ENCODE measurements at regions not wholly inside any gene's neighbourhood (a gene's known extent, or its start where the extent isn't known, plus 50 kb on each side); places are given as distances from the start of the nearest gene placed in this dataset.

GRCh38 chr9:71620331-71620730 lies 148.0 kb downstream of the CEMIP2 start:
- no peak overlapping the region for H3K27ac ChIP-seq (ENCODE audit: low read length)
- no peak overlapping the region for H2AFZ ChIP-seq (ENCODE audit: low read length)
- no peak overlapping the region for H3K4me2 ChIP-seq (ENCODE audit: low read depth, low read length, poor library complexity, severe bottlenecking)
- H3K9ac ChIP-seq (ENCODE audit: low read length) = no peak overlapping the region
- no peak overlapping the region for H3K4me3 ChIP-seq (ENCODE audit: low read length)
- H3K79me2 ChIP-seq (ENCODE audit: low read length) = no peaks in the 10 kb centered on the region
- H3K36me3 ChIP-seq (ENCODE audit: insufficient read depth, low read length) = no peaks in the 10 kb centered on the region
- H3K4me1 ChIP-seq (ENCODE audit: low read length) = no peaks in the 10 kb centered on the region
- no peak for DNase-seq
- no peaks in the 10 kb centered on the region for H4K20me1 ChIP-seq (ENCODE audit: insufficient read depth, low read depth, low read length)
- H3K9me3 ChIP-seq (ENCODE audit: low read length) = no peaks in the 10 kb centered on the region
- no peaks in the 10 kb centered on the region for H3K27me3 ChIP-seq (ENCODE audit: low read length)
- 0 out of 2 replicates have a peak, but pooled peaks cover 3% of the 10 kb centered on the region for H3K9me2 ChIP-seq (replicated peaks; ENCODE audit: insufficient read depth, low read length)

- no peak for DNase-seq
- H3K4me3 ChIP-seq (ENCODE audit: low read length) = no peak overlapping the region
These were observed 148.4 kb downstream of the CEMIP2 start for GRCh38 chr9:71619926-71620325.

GRCh38 chr9:71614409-71615010 lies 153.8 kb downstream of the CEMIP2 start:
- Histone ChIP-seq H3K4me3 (ENCODE audit: low read length) (no peak overlapping the region), H3K9me3 (ENCODE audit: low read length) (no peaks in the 10 kb centered on the region), H3K9ac (ENCODE audit: low read length) (no peak overlapping the region), H3K27me3 (ENCODE audit: low read length) (no peaks in the 10 kb centered on the region), H3K9me2 (replicated peaks; ENCODE audit: insufficient read depth, low read length) (no peaks in the 10 kb centered on the region), H3K4me2 (ENCODE audit: low read depth, low read length, poor library complexity, severe bottlenecking) (no peak overlapping the region), H3K4me1 (ENCODE audit: low read length) (no peaks in the 10 kb centered on the region), H3K27ac (ENCODE audit: low read length) (no peak overlapping the region), H4K20me1 (ENCODE audit: insufficient read depth, low read depth, low read length) (no peaks in the 10 kb centered on the region), H3K36me3 (ENCODE audit: insufficient read depth, low read length) (no peaks in the 10 kb centered on the region), H3K79me2 (ENCODE audit: low read length) (no peaks in the 10 kb centered on the region), H2AFZ (ENCODE audit: low read length) (no peak overlapping the region)
- no peak for DNase-seq

More at GRCh38 chr9:71619926-71620325, 148.4 kb downstream of the CEMIP2 start:
- no peaks in the 10 kb centered on the region for H3K4me1 ChIP-seq (ENCODE audit: low read length)
- no peaks in the 10 kb centered on the region for H3K27me3 ChIP-seq (ENCODE audit: low read length)
- H3K79me2 ChIP-seq (ENCODE audit: low read length) = no peaks in the 10 kb centered on the region
- no peaks in the 10 kb centered on the region for H3K36me3 ChIP-seq (ENCODE audit: insufficient read depth, low read length)
- H3K9me2 ChIP-seq (replicated peaks; ENCODE audit: insufficient read depth, low read length) = 0 out of 2 replicates have a peak, but pooled peaks cover 3% of the 10 kb centered on the region
- H3K4me2 ChIP-seq (ENCODE audit: low read depth, low read length, poor library complexity, severe bottlenecking) = no peak overlapping the region
- no peaks in the 10 kb centered on the region for H4K20me1 ChIP-seq (ENCODE audit: insufficient read depth, low read depth, low read length)
- H3K27ac ChIP-seq (ENCODE audit: low read length) = no peak overlapping the region
- H3K9me3 ChIP-seq (ENCODE audit: low read length) = no peaks in the 10 kb centered on the region
- H2AFZ ChIP-seq (ENCODE audit: low read length) = no peak overlapping the region
- no peak overlapping the region for H3K9ac ChIP-seq (ENCODE audit: low read length)

- Histone ChIP-seq H4K20me1 (ENCODE audit: insufficient read depth, low read depth, low read length) (no peaks in the 10 kb centered on the region), H3K9me2 (replicated peaks; ENCODE audit: insufficient read depth, low read length) (no peaks in the 10 kb centered on the region), H3K4me3 (ENCODE audit: low read length) (no peak overlapping the region), H3K4me2 (ENCODE audit: low read depth, low read length, poor library complexity, severe bottlenecking) (no peak overlapping the region), H3K27me3 (ENCODE audit: low read length) (no peaks in the 10 kb centered on the region), H3K4me1 (ENCODE audit: low read length) (no peaks in the 10 kb centered on the region), H3K27ac (ENCODE audit: low read length) (no peak overlapping the region), H3K9ac (ENCODE audit: low read length) (no peak overlapping the region), H3K79me2 (ENCODE audit: low read length) (no peaks in the 10 kb centered on the region), H3K36me3 (ENCODE audit: insufficient read depth, low read length) (no peaks in the 10 kb centered on the region), H2AFZ (ENCODE audit: low read length) (no peak overlapping the region), H3K9me3 (ENCODE audit: low read length) (no peaks in the 10 kb centered on the region)
- no peak for DNase-seq
These were observed 155.4 kb downstream of the CEMIP2 start for GRCh38 chr9:71612889-71613288.

- Histone ChIP-seq H3K4me1 (ENCODE audit: low read length) (no peaks in the 10 kb centered on the region), H3K9me2 (replicated peaks; ENCODE audit: insufficient read depth, low read length) (no peaks in the 10 kb centered on the region), H3K4me2 (ENCODE audit: low read depth, low read length, poor library complexity, severe bottlenecking) (no peak overlapping the region), H3K9ac (ENCODE audit: low read length) (no peak overlapping the region), H2AFZ (ENCODE audit: low read length) (no peak overlapping the region), H3K4me3 (ENCODE audit: low read length) (no peak overlapping the region), H3K9me3 (ENCODE audit: low read length) (no peaks in the 10 kb centered on the region), H3K79me2 (ENCODE audit: low read length) (no peaks in the 10 kb centered on the region), H3K27me3 (ENCODE audit: low read length) (no peaks in the 10 kb centered on the region), H3K36me3 (ENCODE audit: insufficient read depth, low read length) (no peaks in the 10 kb centered on the region), H3K27ac (ENCODE audit: low read length) (no peak overlapping the region), H4K20me1 (ENCODE audit: insufficient read depth, low read depth, low read length) (no peaks in the 10 kb centered on the region)
- no peak for DNase-seq
These were observed 158.9 kb downstream of the CEMIP2 start for GRCh38 chr9:71609448-71609830.

GRCh38 chr9:71608825-71609447 lies 159.4 kb downstream of the CEMIP2 start:
- no peaks in the 10 kb centered on the region for H3K4me1 ChIP-seq (ENCODE audit: low read length)
- H3K4me3 ChIP-seq (ENCODE audit: low read length) = no peak overlapping the region
- no peaks in the 10 kb centered on the region for H3K9me3 ChIP-seq (ENCODE audit: low read length)
- H3K27ac ChIP-seq (ENCODE audit: low read length) = no peak overlapping the region
- H3K79me2 ChIP-seq (ENCODE audit: low read length) = no peaks in the 10 kb centered on the region
- no peak overlapping the region for H2AFZ ChIP-seq (ENCODE audit: low read length)
- H4K20me1 ChIP-seq (ENCODE audit: insufficient read depth, low read depth, low read length) = no peaks in the 10 kb centered on the region
- no peak for DNase-seq
- no peak overlapping the region for H3K9ac ChIP-seq (ENCODE audit: low read length)
- H3K36me3 ChIP-seq (ENCODE audit: insufficient read depth, low read length) = no peaks in the 10 kb centered on the region
- no peaks in the 10 kb centered on the region for H3K27me3 ChIP-seq (ENCODE audit: low read length)
- H3K9me2 ChIP-seq (replicated peaks; ENCODE audit: insufficient read depth, low read length) = no peaks in the 10 kb centered on the region
- H3K4me2 ChIP-seq (ENCODE audit: low read depth, low read length, poor library complexity, severe bottlenecking) = no peak overlapping the region

- Histone ChIP-seq H2AFZ (ENCODE audit: low read length) (no peak overlapping the region), H3K9me3 (ENCODE audit: low read length) (no peaks in the 10 kb centered on the region), H3K79me2 (ENCODE audit: low read length) (no peaks in the 10 kb centered on the region), H3K9me2 (replicated peaks; ENCODE audit: insufficient read depth, low read length) (no peaks in the 10 kb centered on the region), H4K20me1 (ENCODE audit: insufficient read depth, low read depth, low read length) (no peaks in the 10 kb centered on the region), H3K27ac (ENCODE audit: low read length) (no peak overlapping the region), H3K4me2 (ENCODE audit: low read depth, low read length, poor library complexity, severe bottlenecking) (no peak overlapping the region), H3K4me3 (ENCODE audit: low read length) (no peak overlapping the region), H3K27me3 (ENCODE audit: low read length) (no peaks in the 10 kb centered on the region), H3K9ac (ENCODE audit: low read length) (no peak overlapping the region), H3K36me3 (ENCODE audit: insufficient read depth, low read length) (no peaks in the 10 kb centered on the region), H3K4me1 (ENCODE audit: low read length) (no peaks in the 10 kb centered on the region)
- DNase-seq = no peak
These were observed 160.3 kb downstream of the CEMIP2 start for GRCh38 chr9:71608021-71608420.

GRCh38 chr9:71607461-71607881 lies 160.8 kb downstream of the CEMIP2 start:
- no peaks in the 10 kb centered on the region for H3K79me2 ChIP-seq (ENCODE audit: low read length)
- H3K36me3 ChIP-seq (ENCODE audit: insufficient read depth, low read length) = no peaks in the 10 kb centered on the region
- H3K27ac ChIP-seq (ENCODE audit: low read length) = no peak overlapping the region
- H3K9ac ChIP-seq (ENCODE audit: low read length) = no peak overlapping the region
- no peak overlapping the region for H3K4me3 ChIP-seq (ENCODE audit: low read length)
- no peak overlapping the region for H2AFZ ChIP-seq (ENCODE audit: low read length)
- H4K20me1 ChIP-seq (ENCODE audit: insufficient read depth, low read depth, low read length) = no peaks in the 10 kb centered on the region
- H3K4me2 ChIP-seq (ENCODE audit: low read depth, low read length, poor library complexity, severe bottlenecking) = no peak overlapping the region
- H3K9me2 ChIP-seq (replicated peaks; ENCODE audit: insufficient read depth, low read length) = no peaks in the 10 kb centered on the region
- no peaks in the 10 kb centered on the region for H3K4me1 ChIP-seq (ENCODE audit: low read length)
- no peaks in the 10 kb centered on the region for H3K27me3 ChIP-seq (ENCODE audit: low read length)
- DNase-seq = no peak
- no peaks in the 10 kb centered on the region for H3K9me3 ChIP-seq (ENCODE audit: low read length)

Data from Karpas-422 (cell line).